ENCODE measurements at regions not wholly inside any gene's neighbourhood (a gene's known extent, or its start where the extent isn't known, plus 50 kb on each side); places are given as distances from the start of the nearest gene placed in this dataset.

- Histone ChIP-seq H3K4me1 (ENCODE audit: insufficient read depth, low read length) (no peaks in the 10 kb centered on the region), H3K9me3 (ENCODE audit: control insufficient read depth in 1 of 2, insufficient read depth in 1 of 2, low read length in 2 of 2) (no peaks in the 10 kb centered on the region), H3K36me3 (ENCODE audit: insufficient read depth, low read length) (no peaks in the 10 kb centered on the region), H3K27me3 (ENCODE audit: control insufficient read depth in 1 of 2, insufficient read depth in 2 of 2, low read length in 2 of 2) (no peaks in the 10 kb centered on the region), H3K27ac (ENCODE audit: low read depth in 1 of 2, low read length in 2 of 2) (no peak overlapping the region), H3K4me3 (ENCODE audit: low read length) (no peak overlapping the region)
- no peak overlapping the region for H3K27ac Mint-ChIP-seq
- H3K4me1 Mint-ChIP-seq (ENCODE audit: low read depth), result no peaks in the 10 kb centered on the region
- intact Hi-C loops (cut with DNase I, micrococcal nuclease), result no loop called here
- no peak overlapping the region for H3K4me3 Mint-ChIP-seq
- H3K27me3 Mint-ChIP-seq, result no peaks in the 10 kb centered on the region
- ChIA-PET POLR2A (no interaction called here), CTCF (no interaction called here)
- H3K36me3 Mint-ChIP-seq (ENCODE audit: low read depth), result no peaks in the 10 kb centered on the region
- H3K9me3 Mint-ChIP-seq, result no peaks in the 10 kb centered on the region
- TF ChIP-seq CTCF (IDR thresholded peaks at IDR 0.05), result no peak
- DNase-seq (no peak), ATAC-seq (ENCODE audit: poor library complexity) (no peak)
Observed at GRCh38 chr12:61862986-61863385, 397.2 kb upstream of the USP15 start.

- Histone ChIP-seq H3K27me3 (ENCODE audit: control insufficient read depth in 1 of 2, insufficient read depth in 2 of 2, low read length in 2 of 2) (no peaks in the 10 kb centered on the region), H3K4me3 (ENCODE audit: low read length) (no peak overlapping the region), H3K4me1 (ENCODE audit: insufficient read depth, low read length) (no peaks in the 10 kb centered on the region), H3K36me3 (ENCODE audit: insufficient read depth, low read length) (no peaks in the 10 kb centered on the region), H3K9me3 (ENCODE audit: control insufficient read depth in 1 of 2, insufficient read depth in 1 of 2, low read length in 2 of 2) (no peaks in the 10 kb centered on the region), H3K27ac (ENCODE audit: low read depth in 1 of 2, low read length in 2 of 2) (no peak overlapping the region)
- POLR2A ChIA-PET, result no interaction called here
- ATAC-seq (ENCODE audit: poor library complexity) (no peak), DNase-seq (no peak)
- CTCF ChIA-PET, result no interaction called here
- Mint-ChIP-seq H3K27ac (no peak overlapping the region), H3K9me3 (no peaks in the 10 kb centered on the region), H3K36me3 (ENCODE audit: low read depth) (no peaks in the 10 kb centered on the region), H3K27me3 (no peaks in the 10 kb centered on the region), H3K4me1 (ENCODE audit: low read depth) (no peaks in the 10 kb centered on the region), H3K4me3 (no peak overlapping the region)
- intact Hi-C loops (cut with DNase I, micrococcal nuclease), result no loop called here
- no peak for TF ChIP-seq CTCF (IDR thresholded peaks at IDR 0.05)
Observed at GRCh38 chr12:61863811-61864210, 396.4 kb upstream of the USP15 start.

- no peak overlapping the region for H3K4me3 ChIP-seq (ENCODE audit: low read length)
- Mint-ChIP-seq H3K36me3 (ENCODE audit: low read depth) (no peaks in the 10 kb centered on the region), H3K27ac (no peak overlapping the region), H3K4me1 (ENCODE audit: low read depth) (no peaks in the 10 kb centered on the region), H3K9me3 (no peaks in the 10 kb centered on the region), H3K4me3 (no peak overlapping the region), H3K27me3 (no peaks in the 10 kb centered on the region)
- DNase-seq (no peak), ATAC-seq (ENCODE audit: poor library complexity) (no peak)
- CTCF ChIA-PET, result no interaction called here
- no peaks in the 10 kb centered on the region for H3K36me3 ChIP-seq (ENCODE audit: insufficient read depth, low read length)
- TF ChIP-seq CTCF (IDR thresholded peaks at IDR 0.05), result no peak
- intact Hi-C loops (cut with DNase I, micrococcal nuclease), result no loop called here
- POLR2A ChIA-PET, result no interaction called here
- peaks cover 0 to 4% of the 10 kb centered on the region in 2 experiments for H3K9me3 ChIP-seq (ENCODE audit: control insufficient read depth in 1 of 2, insufficient read depth in 1 of 2, low read length in 2 of 2)
- no peaks in the 10 kb centered on the region for H3K27me3 ChIP-seq (ENCODE audit: control insufficient read depth in 1 of 2, insufficient read depth in 2 of 2, low read length in 2 of 2)
- H3K27ac ChIP-seq (ENCODE audit: low read depth in 1 of 2, low read length in 2 of 2), result no peak overlapping the region
- H3K4me1 ChIP-seq (ENCODE audit: insufficient read depth, low read length), result peaks cover 7% of the 10 kb centered on the region
Observed at GRCh38 chr12:61869796-61870195, 390.4 kb upstream of the USP15 start.
